Stimulated activated naive CD8-positive, alpha-beta T cell treated with anti-CD3 and anti-CD28 coated beads, Interleukin-15, Interleukin-2, amounts not matched to agents 100 ng/mL and 50 ng/mL, for 24 hours (primary cell): ENCODE measurements at regions not wholly inside any gene's neighbourhood (a gene's known extent, or its start where the extent isn't known, plus 50 kb on each side); places are given as distances from the start of the nearest gene placed in this dataset.
"Not testable (repeated sequence)": the region's sequence is repeated elsewhere in the genome, so short reads cannot be mapped to it uniquely, and the experiment has no call there.

Experiments
- H3K27ac Mint-ChIP-seq: one replicate; pipeline ENCODE4 v1.8.0; 2021; ENCODE audit warnings: mild to moderate bottlenecking, mixed read lengths
- H3K27me3 Mint-ChIP-seq: one replicate; pipeline ENCODE4 v1.8.0; 2021; ENCODE audit warnings: mixed read lengths
- H3K36me3 Mint-ChIP-seq: one replicate; pipeline ENCODE4 v1.8.0; 2021; ENCODE audit warnings: low read depth, mixed read lengths
- H3K4me1 Mint-ChIP-seq: one replicate; pipeline ENCODE4 v1.8.0; 2021; ENCODE audit warnings: low read depth, mixed read lengths
- H3K4me3 Mint-ChIP-seq: one replicate; pipeline ENCODE4 v1.8.0; 2021; ENCODE audit warnings: mild to moderate bottlenecking, mixed read lengths
- H3K9me3 Mint-ChIP-seq: one replicate; pipeline ENCODE4 v1.8.0; 2021; ENCODE audit warnings: mixed read lengths

GRCh38 chr15:31669158-31669908 lies 342.7 kb downstream of the KLF13 start:
- H3K27ac Mint-ChIP-seq, H3K4me1 Mint-ChIP-seq, H3K9me3 Mint-ChIP-seq, H3K4me3 Mint-ChIP-seq, H3K36me3 Mint-ChIP-seq: not testable (repeated sequence)
- peaks cover 37% of the 10 kb centered on the region for H3K27me3 Mint-ChIP-seq

GRCh38 chr15:31673263-31673662 lies 346.6 kb downstream of the KLF13 start:
- not testable (repeated sequence) for H3K36me3 Mint-ChIP-seq, H3K9me3 Mint-ChIP-seq, H3K4me3 Mint-ChIP-seq, H3K27ac Mint-ChIP-seq, H3K4me1 Mint-ChIP-seq
- H3K27me3 Mint-ChIP-seq = peaks cover 22% of the 10 kb centered on the region

GRCh38 chr15:31681529-31682259 lies 348.6 kb upstream of the CHRNA7 start:
- H3K27ac Mint-ChIP-seq, H3K9me3 Mint-ChIP-seq, H3K27me3 Mint-ChIP-seq: not testable (repeated sequence)

GRCh38 chr15:31687088-31687487 lies 343.2 kb upstream of the CHRNA7 start:
- H3K9me3 Mint-ChIP-seq, H3K27ac Mint-ChIP-seq, H3K4me1 Mint-ChIP-seq, H3K4me3 Mint-ChIP-seq, H3K36me3 Mint-ChIP-seq: not testable (repeated sequence)
- peaks cover 13% of the 10 kb centered on the region for H3K27me3 Mint-ChIP-seq

More at GRCh38 chr15:31681529-31682259, 348.6 kb upstream of the CHRNA7 start:
- not testable (repeated sequence) for H3K36me3 Mint-ChIP-seq, H3K4me3 Mint-ChIP-seq, H3K4me1 Mint-ChIP-seq

DNA sequence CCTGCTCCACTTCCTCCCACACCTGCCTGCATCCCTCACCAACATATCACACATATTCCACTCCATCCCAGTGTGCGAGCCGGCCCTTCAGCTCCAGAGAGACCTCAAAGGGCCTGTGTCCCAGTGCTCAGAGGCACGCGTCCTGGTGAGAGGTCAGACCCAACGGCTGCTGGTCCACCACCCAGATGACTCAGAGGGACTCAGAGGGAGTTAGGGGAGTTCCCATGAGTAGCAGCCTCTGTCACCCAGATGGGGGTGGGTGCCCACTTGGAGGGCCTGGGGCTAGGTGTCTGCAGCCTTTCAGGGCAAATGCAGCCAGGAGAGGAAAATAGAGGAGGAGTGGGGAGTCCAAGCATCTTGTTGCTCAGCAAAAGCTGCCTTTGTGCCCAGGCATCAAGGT lies 333.8 kb upstream of the CHRNA7 start:
- not testable (repeated sequence) for H3K27me3 Mint-ChIP-seq, H3K4me1 Mint-ChIP-seq, H3K27ac Mint-ChIP-seq, H3K36me3 Mint-ChIP-seq, H3K9me3 Mint-ChIP-seq, H3K4me3 Mint-ChIP-seq

DNA sequence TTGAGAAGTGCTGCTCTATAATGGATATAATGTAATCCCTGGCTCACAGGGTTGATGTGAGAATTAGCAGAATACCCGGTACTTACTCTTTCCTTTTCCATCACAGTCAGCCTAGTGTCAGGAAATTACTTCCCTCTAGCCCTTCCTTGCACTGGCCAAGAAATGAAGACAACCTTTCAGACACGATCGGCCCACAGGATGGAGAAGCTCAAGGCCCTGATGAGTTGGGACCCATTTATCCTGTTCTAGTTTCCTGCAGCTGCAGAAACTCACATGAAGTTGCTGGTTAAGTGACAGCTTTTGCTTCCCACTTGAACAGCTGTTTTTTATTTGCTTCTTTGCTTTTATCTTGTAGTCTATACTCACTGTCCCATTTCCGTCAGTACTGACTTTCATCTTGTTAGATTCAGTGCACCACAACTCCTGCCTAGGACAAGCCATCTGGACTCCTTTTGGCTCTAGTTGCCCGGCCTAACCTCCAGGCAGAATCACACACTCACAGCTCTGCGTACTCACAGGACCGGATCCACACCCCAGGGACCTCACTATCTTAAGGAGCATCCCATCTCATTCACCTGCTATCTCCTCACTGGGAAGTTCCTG lies 325.1 kb upstream of the CHRNA7 start:
- not testable (repeated sequence) for H3K27me3 Mint-ChIP-seq

GRCh38 chr15:31707944-31708702 lies 322.2 kb upstream of the CHRNA7 start:
- H3K4me1 Mint-ChIP-seq, H3K9me3 Mint-ChIP-seq, H3K27me3 Mint-ChIP-seq, H3K36me3 Mint-ChIP-seq, H3K4me3 Mint-ChIP-seq, H3K27ac Mint-ChIP-seq: not testable (repeated sequence)

More for the DNA sequence above, 325.1 kb upstream of the CHRNA7 start:
- not testable (repeated sequence) for H3K4me1 Mint-ChIP-seq, H3K27ac Mint-ChIP-seq, H3K4me3 Mint-ChIP-seq, H3K9me3 Mint-ChIP-seq, H3K36me3 Mint-ChIP-seq

DNA sequence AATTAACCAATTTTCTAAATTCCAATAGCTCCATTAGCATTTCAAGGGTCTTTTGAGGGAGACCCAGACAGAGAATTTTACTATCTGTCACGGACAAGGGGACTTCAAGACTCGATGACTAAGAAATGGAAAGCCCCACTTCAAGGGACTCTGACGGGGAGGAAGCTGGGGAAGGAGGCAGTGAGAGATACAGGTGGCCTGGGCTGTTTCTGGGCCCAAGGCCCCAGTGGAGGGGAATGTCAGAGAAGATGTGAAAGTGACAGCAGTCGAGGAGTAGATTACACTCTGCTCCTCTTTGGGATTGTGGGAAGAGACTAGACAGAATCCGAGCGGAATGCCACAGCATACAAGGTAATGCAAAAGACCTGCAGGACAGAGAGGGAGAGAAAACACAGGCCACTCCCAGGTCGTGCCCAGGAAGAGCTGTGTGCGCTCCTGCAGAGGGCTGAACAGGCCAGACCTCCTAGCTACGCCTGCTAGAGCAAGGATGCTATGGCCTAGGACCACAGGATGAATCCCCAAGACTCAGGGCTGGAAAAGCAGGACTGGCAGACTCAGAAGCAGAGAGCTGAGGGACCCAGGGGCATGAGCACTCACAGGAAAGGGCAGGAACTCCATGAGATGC lies 321.5 kb upstream of the CHRNA7 start:
- H3K27ac Mint-ChIP-seq, H3K27me3 Mint-ChIP-seq, H3K9me3 Mint-ChIP-seq, H3K4me1 Mint-ChIP-seq, H3K4me3 Mint-ChIP-seq, H3K36me3 Mint-ChIP-seq: not testable (repeated sequence)

DNA sequence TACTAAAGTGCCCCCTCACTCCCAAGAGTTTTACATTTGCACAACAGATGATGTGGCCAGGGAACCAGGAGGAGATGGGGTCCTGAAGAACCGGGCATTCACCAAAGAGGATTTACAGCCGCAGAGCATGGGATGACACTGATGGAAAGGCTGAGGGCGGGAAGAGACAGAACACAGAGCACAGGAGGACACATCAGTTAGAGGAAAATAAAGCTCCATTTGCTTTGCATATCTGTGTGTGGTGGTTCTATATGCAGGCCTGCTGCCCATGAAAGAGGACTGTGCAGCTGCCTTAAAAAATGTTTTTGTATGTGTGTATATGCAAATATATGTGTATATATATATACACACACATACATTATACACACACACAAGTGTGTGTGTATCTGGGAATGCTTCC lies 320.8 kb upstream of the CHRNA7 start:
- H3K27ac Mint-ChIP-seq, H3K9me3 Mint-ChIP-seq, H3K4me3 Mint-ChIP-seq, H3K27me3 Mint-ChIP-seq, H3K36me3 Mint-ChIP-seq, H3K4me1 Mint-ChIP-seq: not testable (repeated sequence)

GRCh38 chr15:31710806-31711205 lies 319.5 kb upstream of the CHRNA7 start:
- H3K27me3 Mint-ChIP-seq, H3K9me3 Mint-ChIP-seq, H3K4me3 Mint-ChIP-seq, H3K27ac Mint-ChIP-seq, H3K4me1 Mint-ChIP-seq, H3K36me3 Mint-ChIP-seq: not testable (repeated sequence)

DNA sequence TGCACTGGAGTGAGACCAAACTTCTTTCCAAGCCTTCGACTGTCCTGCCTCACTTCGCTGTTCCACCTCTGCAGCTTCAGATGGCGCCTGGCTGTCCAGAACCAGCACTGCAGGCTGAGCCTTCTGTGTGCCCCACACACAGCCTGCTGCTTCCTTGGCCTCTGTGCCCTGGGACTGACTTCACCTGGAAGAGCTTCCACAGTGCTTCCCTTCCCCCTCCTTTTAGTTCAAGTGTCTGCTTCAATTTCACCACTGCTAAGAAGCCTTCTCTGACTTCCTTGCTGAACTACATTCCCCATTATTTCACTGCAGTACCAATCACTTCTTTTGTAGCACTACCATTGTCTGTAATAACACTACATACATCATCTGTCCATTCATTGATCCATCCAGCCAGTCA lies 315.1 kb upstream of the CHRNA7 start:
- not testable (repeated sequence) for H3K27ac Mint-ChIP-seq, H3K4me3 Mint-ChIP-seq, H3K36me3 Mint-ChIP-seq, H3K4me1 Mint-ChIP-seq, H3K27me3 Mint-ChIP-seq, H3K9me3 Mint-ChIP-seq

DNA sequence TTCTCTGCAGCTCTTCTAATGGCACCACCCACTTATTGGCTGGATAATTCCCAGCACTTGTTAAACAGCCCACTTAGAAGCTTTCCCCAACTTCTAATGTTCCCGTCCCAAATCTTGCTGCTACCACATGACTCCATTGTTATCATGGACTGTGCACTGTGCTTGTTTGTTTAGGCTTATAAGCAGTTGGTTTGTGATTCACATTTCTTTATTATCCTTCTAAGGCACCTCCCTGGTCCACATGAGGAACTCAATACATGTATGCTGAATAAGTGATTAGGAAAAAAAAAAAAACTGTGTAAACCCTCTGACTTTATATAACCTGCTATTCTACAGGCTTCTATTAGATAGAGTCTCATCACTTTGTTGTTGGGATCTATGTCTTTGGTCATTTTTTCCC lies 311.7 kb upstream of the CHRNA7 start:
- H3K36me3 Mint-ChIP-seq, H3K9me3 Mint-ChIP-seq, H3K27ac Mint-ChIP-seq, H3K4me1 Mint-ChIP-seq, H3K27me3 Mint-ChIP-seq, H3K4me3 Mint-ChIP-seq: not testable (repeated sequence)

DNA sequence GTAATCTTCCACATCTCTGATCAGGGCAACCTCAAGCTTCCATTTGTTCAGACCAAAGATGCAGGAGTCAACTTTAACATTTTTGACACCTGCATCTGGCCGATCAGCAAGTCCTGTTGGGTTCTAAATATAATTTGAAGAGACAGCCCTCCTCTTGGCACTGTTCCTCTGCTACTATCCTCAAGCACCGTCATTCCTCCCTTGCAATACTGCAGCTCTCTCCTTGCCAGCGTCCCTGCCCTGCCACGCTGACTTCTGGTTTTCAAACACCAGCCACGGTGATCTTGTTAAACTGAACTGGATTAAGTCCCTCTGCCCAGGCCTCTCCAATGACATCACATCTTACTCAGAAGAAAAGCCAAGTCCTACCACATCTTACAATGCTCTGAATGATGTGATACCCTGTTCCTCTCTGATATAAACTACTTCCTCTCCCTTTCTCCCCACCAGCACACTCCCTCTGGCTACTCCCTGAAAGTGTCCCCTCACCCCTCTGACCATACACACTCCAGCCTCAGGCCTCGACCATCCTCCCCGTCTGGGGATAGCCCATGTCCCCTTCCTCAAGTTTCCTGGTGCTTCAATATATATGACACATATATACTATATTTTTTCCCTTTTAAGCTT lies 310.8 kb upstream of the CHRNA7 start:
- not testable (repeated sequence) for H3K4me1 Mint-ChIP-seq, H3K9me3 Mint-ChIP-seq, H3K27me3 Mint-ChIP-seq, H3K4me3 Mint-ChIP-seq, H3K27ac Mint-ChIP-seq, H3K36me3 Mint-ChIP-seq

DNA sequence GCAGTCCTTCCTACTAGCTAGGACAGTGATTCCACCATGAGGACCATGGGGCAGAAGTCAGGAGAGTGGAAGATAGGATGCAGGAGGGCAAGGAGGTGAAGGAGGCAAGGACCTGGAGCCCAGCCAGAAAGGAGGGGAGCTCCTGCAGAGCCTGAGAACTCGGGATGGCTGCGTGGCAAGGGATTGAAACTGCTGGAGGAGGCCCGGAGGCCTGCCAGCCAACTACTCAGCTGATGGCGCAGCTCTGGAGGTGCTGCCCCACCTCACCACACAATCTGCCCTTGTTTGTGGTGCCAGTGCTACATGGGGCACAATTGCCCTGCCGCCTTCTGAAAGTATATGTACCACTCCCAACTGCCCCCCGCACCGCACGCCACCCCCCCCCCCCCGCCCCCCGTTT lies 307.3 kb upstream of the CHRNA7 start:
- H3K9me3 Mint-ChIP-seq, H3K36me3 Mint-ChIP-seq, H3K4me1 Mint-ChIP-seq, H3K4me3 Mint-ChIP-seq, H3K27ac Mint-ChIP-seq: not testable (repeated sequence)
- H3K27me3 Mint-ChIP-seq = peaks cover 10% of the 10 kb centered on the region

DNA sequence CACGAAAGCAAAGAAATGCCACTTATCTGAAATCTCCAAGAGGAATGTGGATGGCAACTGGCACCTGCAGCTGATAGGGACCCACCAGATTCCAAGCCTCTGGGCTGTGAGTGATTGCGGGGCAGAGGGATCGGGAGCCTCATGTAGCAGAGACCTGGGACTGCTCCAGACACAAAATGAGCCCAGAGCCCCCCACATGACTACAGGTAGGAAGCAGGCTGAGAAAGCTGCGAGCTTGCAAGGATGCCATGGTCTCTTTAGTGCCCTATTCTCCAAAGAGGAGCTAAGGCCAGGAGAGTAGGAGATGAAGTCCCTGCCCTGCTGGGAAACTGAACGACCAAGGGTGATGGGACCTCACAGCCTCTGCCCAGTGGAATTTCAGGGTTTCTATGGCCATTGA lies 305.4 kb upstream of the CHRNA7 start:
- H3K9me3 Mint-ChIP-seq, H3K4me1 Mint-ChIP-seq, H3K4me3 Mint-ChIP-seq, H3K27ac Mint-ChIP-seq, H3K36me3 Mint-ChIP-seq: not testable (repeated sequence)
- H3K27me3 Mint-ChIP-seq = peaks cover 18% of the 10 kb centered on the region
